MG63 (cell line): ENCODE measurements at regions not wholly inside any gene's neighbourhood (a gene's known extent, or its start where the extent isn't known, plus 50 kb on each side); places are given as distances from the start of the nearest gene placed in this dataset.

ENCODE experiments used
- DNase-seq: peaks from one replicate; pipeline ENCODE4 v3.0.0-alpha.2; 2020
- H3K27me3 ChIP-seq: fragments of 250-450 bp; sonication (Bioruptor Pico); 2 replicates; pipeline ENCODE4 v1.5.1; 2020; ENCODE audit warnings: mild to moderate bottlenecking, moderate library complexity
- H3K36me3 ChIP-seq: fragments of 250-450 bp; sonication (Bioruptor Pico); 2 replicates; pipeline ENCODE4 v1.5.1; 2020; ENCODE audit warnings: mild to moderate bottlenecking, moderate library complexity
- H3K4me3 ChIP-seq: fragments of 250-450 bp; sonication (Bioruptor Pico); 2 replicates; pipeline ENCODE4 v1.5.1; 2020; ENCODE audit warnings: mild to moderate bottlenecking, moderate library complexity
- H3K9me3 ChIP-seq: fragments of 250-450 bp; sonication (Bioruptor Pico); 2 replicates; pipeline ENCODE4 v1.5.1; 2020; ENCODE audit warnings: mild to moderate bottlenecking, moderate library complexity

DNA sequence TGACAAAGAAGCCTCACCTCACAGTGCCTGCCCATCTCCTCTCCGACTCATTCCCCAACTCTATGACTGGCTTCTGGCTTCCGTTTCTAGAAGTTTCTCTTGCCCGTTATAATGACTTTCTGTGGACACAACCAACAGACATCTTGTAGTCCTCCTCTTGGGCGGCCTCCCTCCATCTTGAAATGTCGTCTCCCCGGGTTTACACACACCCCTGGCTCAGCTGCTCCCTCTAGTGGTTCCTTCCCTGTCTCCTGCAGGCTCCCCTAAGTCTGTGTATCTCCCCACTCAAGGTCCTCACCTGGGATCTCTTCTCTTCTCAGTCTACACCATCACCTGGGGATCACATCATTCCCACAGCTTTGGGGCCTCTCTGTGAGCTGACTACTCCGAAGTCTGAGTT lies 123.4 kb upstream of the NEBL start:
- Histone ChIP-seq H3K4me3 (no peak overlapping the region), H3K36me3 (no peaks in the 10 kb centered on the region), H3K9me3 (no peaks in the 10 kb centered on the region), H3K27me3 (no peaks in the 10 kb centered on the region)
- peak; percentile 16 for DNase-seq

GRCh38 chr10:21019436-21019835 lies 122.3 kb upstream of the NEBL start:
- no peak overlapping the region for H3K4me3 ChIP-seq

GRCh38 chr10:21015851-21016250 lies 118.7 kb upstream of the NEBL start:
- no peaks in the 10 kb centered on the region for H3K27me3 ChIP-seq
- no peak overlapping the region for H3K4me3 ChIP-seq
- no peak for DNase-seq
- no peaks in the 10 kb centered on the region for H3K36me3 ChIP-seq
- H3K9me3 ChIP-seq = no peaks in the 10 kb centered on the region

More at GRCh38 chr10:21019436-21019835, 122.3 kb upstream of the NEBL start:
- Histone ChIP-seq H3K27me3 (no peaks in the 10 kb centered on the region), H3K36me3 (no peaks in the 10 kb centered on the region), H3K9me3 (no peaks in the 10 kb centered on the region)
- DNase-seq = no peak

DNA sequence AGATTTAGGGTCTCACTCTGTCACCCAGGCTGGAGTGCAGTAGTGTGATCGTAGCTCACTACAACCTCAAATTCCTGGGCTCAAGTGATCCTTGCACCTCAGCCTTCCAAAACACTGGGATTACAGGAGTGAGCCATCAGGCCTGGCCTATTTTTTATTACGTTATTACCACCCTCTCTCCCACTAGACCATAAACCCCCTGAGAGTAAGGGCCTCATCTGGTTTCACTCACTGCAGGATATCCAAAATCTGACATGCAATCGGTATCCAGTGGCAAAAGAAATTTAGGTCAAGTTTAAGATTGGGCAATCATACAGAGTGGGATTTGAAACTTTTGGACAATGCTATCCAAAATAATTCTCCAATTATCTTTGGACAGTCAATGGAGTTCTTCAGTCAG lies 117.0 kb upstream of the NEBL start:
- DNase-seq = no peak
- Histone ChIP-seq H3K27me3 (no peaks in the 10 kb centered on the region), H3K4me3 (no peak overlapping the region), H3K36me3 (no peaks in the 10 kb centered on the region), H3K9me3 (no peaks in the 10 kb centered on the region)

DNA sequence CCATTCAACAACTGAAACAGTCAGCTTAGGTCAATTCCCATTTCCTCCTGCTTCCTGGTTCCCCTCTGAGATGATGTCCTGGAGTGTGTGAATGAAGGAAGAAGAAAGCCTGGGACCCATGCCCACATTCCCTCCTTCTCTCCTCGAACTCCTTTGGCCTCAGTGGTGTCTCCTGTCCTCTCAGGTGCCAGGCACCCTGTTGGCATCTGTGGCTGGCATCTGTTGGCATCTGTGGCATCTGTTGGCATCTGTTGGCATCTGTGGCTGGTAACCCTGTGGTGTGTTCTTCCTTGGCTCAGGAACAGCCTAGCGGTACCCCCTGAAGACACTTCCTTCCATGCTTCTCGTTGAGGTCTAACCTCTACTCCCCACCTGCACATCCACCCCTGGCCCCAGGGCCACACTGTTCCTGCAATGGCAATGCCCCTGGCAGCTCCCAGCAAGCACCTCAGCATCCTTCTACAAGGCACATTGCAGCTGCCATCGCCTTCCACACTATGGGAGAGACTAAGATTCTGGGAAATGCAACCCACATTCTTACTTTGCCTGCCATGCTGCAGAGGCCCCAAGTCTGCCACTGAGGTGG lies 114.4 kb upstream of the NEBL start:
- H3K4me3 ChIP-seq = no peak overlapping the region
- H3K36me3 ChIP-seq = no peaks in the 10 kb centered on the region
- no peak for DNase-seq
- no peaks in the 10 kb centered on the region for H3K27me3 ChIP-seq
- H3K9me3 ChIP-seq = no peaks in the 10 kb centered on the region

- Histone ChIP-seq H3K36me3 (no peaks in the 10 kb centered on the region), H3K4me3 (no peak overlapping the region), H3K27me3 (no peaks in the 10 kb centered on the region), H3K9me3 (no peaks in the 10 kb centered on the region)
- no peak for DNase-seq
Measured at GRCh38 chr10:21010615-21011014, 113.5 kb upstream of the NEBL start.

GRCh38 chr10:21003240-21003822 lies 106.2 kb upstream of the NEBL start:
- no peaks in the 10 kb centered on the region for H3K36me3 ChIP-seq
- no peak overlapping the region for H3K4me3 ChIP-seq
- DNase-seq = no peak
- H3K27me3 ChIP-seq = no peaks in the 10 kb centered on the region
- no peaks in the 10 kb centered on the region for H3K9me3 ChIP-seq

DNA sequence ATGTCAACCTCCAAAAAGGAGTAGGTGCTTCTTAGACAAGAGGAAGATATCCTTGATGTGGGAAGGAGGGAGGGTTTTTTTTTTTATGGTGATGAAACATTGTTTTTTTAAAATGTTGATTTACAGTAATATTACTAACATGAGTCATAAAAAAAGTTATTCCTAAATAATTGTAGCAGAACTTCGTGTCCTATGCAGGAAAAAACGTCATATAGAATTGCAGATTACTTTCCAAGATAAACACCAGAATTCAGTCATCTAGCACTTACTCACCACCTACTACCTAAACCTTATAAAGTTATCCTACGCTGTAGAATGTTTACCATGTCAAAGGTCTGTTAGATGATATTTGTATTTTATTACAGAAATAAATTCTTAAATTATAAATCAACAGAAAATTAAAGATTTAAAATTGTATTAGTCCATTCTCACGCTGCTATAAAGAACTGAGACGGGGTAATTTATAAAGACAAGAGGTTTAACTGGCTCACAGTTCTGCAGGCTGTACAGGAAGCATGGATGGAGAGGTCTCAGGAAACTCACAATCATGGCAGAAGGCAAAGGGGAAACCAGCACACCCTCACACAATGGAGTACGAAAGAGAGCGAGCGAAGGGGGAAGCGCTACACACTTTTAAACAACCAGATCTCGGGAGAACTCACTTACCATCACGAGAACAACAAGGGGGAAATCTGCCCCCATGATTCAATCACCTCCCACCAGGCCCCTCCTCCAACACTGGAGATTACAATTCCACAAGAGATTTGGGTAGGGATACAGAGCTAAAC lies 105.2 kb upstream of the NEBL start:
- Histone ChIP-seq H3K9me3 (no peaks in the 10 kb centered on the region), H3K4me3 (no peak overlapping the region), H3K27me3 (no peaks in the 10 kb centered on the region), H3K36me3 (no peaks in the 10 kb centered on the region)
- no peak for DNase-seq

GRCh38 chr10:20999699-21000098 lies 102.6 kb upstream of the NEBL start:
- Histone ChIP-seq H3K27me3 (no peaks in the 10 kb centered on the region), H3K9me3 (no peaks in the 10 kb centered on the region)

DNA sequence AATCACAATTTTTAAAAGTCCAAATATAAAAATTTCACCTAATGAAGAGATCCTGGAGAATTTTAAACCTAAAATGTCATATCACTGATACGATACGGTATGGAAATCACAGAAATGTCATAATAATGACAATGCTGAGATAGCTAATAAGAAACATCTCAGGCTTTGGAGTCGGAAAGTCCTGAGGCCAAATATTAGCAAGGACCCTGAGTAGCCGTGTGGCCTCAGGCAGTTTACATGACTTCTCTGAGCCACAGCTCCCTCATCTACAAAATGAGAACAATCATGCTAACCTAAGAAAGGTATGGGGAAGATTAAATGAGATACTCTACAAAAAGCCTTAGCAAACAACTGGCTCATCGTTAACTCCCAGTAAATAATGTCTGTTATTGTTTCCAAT lies 100.9 kb upstream of the NEBL start:
- no peaks in the 10 kb centered on the region for H3K27me3 ChIP-seq
- H3K4me3 ChIP-seq = no peak overlapping the region
- no peaks in the 10 kb centered on the region for H3K36me3 ChIP-seq
- no peak for DNase-seq
- no peaks in the 10 kb centered on the region for H3K9me3 ChIP-seq

More at GRCh38 chr10:20999699-21000098, 102.6 kb upstream of the NEBL start:
- H3K4me3 ChIP-seq = no peak overlapping the region
- no peak for DNase-seq
- H3K36me3 ChIP-seq = no peaks in the 10 kb centered on the region

- H3K4me3 ChIP-seq = no peak overlapping the region
- no peaks in the 10 kb centered on the region for H3K9me3 ChIP-seq
- no peak for DNase-seq
- H3K27me3 ChIP-seq = no peaks in the 10 kb centered on the region
- H3K36me3 ChIP-seq = no peaks in the 10 kb centered on the region
Measured at GRCh38 chr10:20995123-20995987, 98.2 kb upstream of the NEBL start.

DNA sequence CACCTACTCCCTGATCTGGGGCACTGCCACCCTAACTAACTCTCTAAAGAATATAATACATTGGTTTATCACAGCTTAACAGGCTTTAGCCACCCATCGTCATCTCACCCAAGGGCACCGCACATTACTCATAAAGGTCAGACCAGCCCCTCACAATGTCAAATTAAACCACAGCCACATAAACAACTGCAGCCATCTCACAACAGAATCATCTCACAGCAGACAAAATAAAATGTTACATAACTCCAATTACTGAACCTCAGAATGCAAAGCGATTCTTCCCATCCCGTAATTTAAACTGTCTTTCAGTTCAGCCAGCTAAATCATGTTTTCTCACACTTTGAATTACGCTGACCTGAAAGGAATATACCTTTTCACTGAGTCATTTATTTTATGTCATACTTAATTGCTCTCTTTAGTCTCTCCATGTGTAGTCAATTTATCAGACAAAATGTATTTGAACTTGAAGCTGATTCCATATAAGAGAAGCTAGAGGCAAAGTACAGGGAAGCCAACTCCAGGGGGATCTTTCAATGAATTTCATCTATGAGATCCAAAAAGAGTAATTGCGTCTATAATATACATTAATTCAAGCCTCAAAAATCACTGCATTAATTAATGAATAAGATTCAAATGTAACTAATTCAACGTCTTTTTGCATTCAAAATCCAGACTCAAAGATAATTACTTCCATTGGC lies 96.9 kb upstream of the NEBL start:
- DNase-seq = peak; percentile 52
- Histone ChIP-seq H3K27me3 (no peaks in the 10 kb centered on the region), H3K9me3 (no peaks in the 10 kb centered on the region), H3K4me3 (no peak overlapping the region), H3K36me3 (no peaks in the 10 kb centered on the region)

GRCh38 chr10:20993389-20993788 lies 96.3 kb upstream of the NEBL start:
- no peaks in the 10 kb centered on the region for H3K27me3 ChIP-seq
- DNase-seq = peak; percentile 36
- H3K4me3 ChIP-seq = no peak overlapping the region
- no peaks in the 10 kb centered on the region for H3K36me3 ChIP-seq
- H3K9me3 ChIP-seq = no peaks in the 10 kb centered on the region

DNA sequence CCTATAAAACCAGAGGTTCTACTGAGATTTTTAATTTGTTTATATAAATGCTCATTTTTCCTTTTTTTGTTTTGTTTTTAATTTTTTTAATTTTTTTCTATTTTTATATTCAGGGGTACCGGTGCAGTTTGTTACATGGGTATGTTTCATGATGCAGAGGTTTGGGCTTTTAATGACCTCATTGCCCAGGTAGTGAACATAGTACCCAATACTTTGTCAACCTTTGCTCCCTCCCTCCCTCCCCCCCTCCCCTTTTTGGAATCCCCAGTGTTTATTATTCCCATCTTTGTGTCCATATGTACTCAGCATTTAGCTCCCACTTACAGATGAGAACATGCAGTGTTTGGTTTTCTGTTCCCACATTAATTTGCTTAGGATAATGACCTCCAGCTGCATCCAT lies 94.4 kb upstream of the NEBL start:
- Histone ChIP-seq H3K9me3 (no peaks in the 10 kb centered on the region), H3K36me3 (no peaks in the 10 kb centered on the region), H3K4me3 (no peak overlapping the region), H3K27me3 (no peaks in the 10 kb centered on the region)
- no peak for DNase-seq

DNA sequence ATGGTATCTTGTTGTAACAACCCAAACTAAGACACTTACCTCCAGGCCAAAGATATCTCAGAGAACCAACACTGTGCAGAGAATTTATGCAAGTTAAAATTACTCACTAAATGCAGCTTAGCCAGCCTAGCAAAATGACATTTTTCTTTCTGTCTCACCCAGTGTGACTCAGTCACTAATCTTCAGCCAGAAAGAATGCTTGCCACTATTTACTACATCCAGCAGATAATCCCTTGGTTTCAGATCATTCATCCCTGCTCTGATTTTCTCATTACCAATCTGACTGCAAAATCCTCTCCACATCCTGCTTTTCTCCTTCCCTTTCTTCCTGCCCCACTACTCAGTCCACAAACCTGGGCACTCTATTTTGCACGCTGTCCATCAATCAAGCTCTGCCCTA lies 93.5 kb upstream of the NEBL start:
- H3K27me3 ChIP-seq = no peaks in the 10 kb centered on the region
- H3K36me3 ChIP-seq = no peaks in the 10 kb centered on the region
- no peak overlapping the region for H3K4me3 ChIP-seq
- H3K9me3 ChIP-seq = no peaks in the 10 kb centered on the region
- DNase-seq = peak; percentile 4

DNA sequence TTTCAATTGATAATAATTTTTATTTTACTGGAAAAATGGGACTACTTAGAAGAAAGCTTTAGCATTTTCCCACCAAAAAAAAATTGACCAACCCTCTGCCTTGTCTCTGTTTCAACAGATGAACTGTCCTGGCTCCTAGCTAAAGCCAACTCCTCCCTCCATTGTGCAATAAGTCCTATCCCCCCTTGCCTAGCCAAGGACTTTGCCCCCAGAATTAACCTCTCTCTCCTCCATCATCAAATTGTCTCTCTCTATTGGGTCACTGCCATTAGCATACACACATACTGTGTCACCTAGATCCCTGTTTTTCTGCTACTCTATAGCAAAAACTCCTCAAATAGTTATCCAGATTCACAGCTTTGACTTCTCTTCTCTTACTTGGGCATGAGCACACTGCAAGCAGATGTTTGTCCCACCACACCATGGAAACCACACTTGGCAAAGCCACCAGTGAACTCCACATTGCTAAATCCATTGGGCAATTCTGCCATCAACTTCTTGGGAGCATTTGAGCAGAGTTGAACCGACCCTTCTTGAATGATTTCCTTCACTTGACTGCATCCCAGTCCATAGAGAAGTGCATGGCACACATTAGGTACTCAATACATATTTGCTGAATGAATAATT lies 91.4 kb upstream of the NEBL start:
- DNase-seq = no peak
- Histone ChIP-seq H3K4me3 (no peak overlapping the region), H3K9me3 (no peaks in the 10 kb centered on the region), H3K36me3 (no peaks in the 10 kb centered on the region), H3K27me3 (no peaks in the 10 kb centered on the region)
